Lower leg skin (tissue), 4 donors: ENCODE measurements at regions not wholly inside any gene's neighbourhood (a gene's known extent, or its start where the extent isn't known, plus 50 kb on each side); places are given as distances from the start of the nearest gene placed in this dataset.
"Not testable (repeated sequence)": the region's sequence is repeated elsewhere in the genome, so short reads cannot be mapped to it uniquely, and the experiment has no call there.

ENCODE experiments used
- DNase-seq, 2 donors: peaks; one replicate each; pipeline ENCODE4 v3.0.0-alpha.2; 2019; ENCODE audit warnings: low spot score in 2 of 2
- H3K4me3 ChIP-seq: fragments of 200-600 bp; sonication (generic); 2 replicates; pipeline ENCODE4 v1.5.1; 2017; ENCODE audit warnings: mild to moderate bottlenecking, low read depth; ENCODE audit not compliant: poor library complexity, severe bottlenecking
- POLR2A ChIP-seq, 2 donors: fragments of 450-650 bp; IDR thresholded peaks; one replicate each; pipeline ENCODE4 v1.6.1; 2016 to 2017; ENCODE audit warnings: antibody characterized with exemption in 2 of 2, mild to moderate bottlenecking in 1 of 2, moderate library complexity in 1 of 2
- WGBS, 2 donors: methylation state at CpG; one replicate each; pipeline ENCODE4 v1.1.5; 2018; 5-methylcytosine and 5-hydroxymethylcytosine counted together
- intact Hi-C: fragments of 100-400 bp; cut with DNase I; formaldehyde crosslinking; loops from one replicate; pipeline ENCODE4 v1.15.0; 2023; ENCODE audit warnings: low total_unique reads
- TF ChIP-seq, protein P1 (sequence below), 3 donors: fragments of 450-650 bp; IDR thresholded peaks; one replicate each; pipeline ENCODE4 v1.5.1; 2016; ENCODE audit warnings: antibody characterized with exemption in 3 of 3, mild to moderate bottlenecking in 3 of 3, moderate library complexity in 2 of 3

- H3K4me3 ChIP-seq: no peak overlapping the region
- WGBS, 2 donors: 69% methylated on average over 3 of the region's 3 CpGs
- DNase-seq: no peak
- intact Hi-C loops: no loop called here
- TF ChIP-seq, protein P1, sequence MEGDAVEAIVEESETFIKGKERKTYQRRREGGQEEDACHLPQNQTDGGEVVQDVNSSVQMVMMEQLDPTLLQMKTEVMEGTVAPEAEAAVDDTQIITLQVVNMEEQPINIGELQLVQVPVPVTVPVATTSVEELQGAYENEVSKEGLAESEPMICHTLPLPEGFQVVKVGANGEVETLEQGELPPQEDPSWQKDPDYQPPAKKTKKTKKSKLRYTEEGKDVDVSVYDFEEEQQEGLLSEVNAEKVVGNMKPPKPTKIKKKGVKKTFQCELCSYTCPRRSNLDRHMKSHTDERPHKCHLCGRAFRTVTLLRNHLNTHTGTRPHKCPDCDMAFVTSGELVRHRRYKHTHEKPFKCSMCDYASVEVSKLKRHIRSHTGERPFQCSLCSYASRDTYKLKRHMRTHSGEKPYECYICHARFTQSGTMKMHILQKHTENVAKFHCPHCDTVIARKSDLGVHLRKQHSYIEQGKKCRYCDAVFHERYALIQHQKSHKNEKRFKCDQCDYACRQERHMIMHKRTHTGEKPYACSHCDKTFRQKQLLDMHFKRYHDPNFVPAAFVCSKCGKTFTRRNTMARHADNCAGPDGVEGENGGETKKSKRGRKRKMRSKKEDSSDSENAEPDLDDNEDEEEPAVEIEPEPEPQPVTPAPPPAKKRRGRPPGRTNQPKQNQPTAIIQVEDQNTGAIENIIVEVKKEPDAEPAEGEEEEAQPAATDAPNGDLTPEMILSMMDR (IDR thresholded peaks at IDR 0.05): no peak
- no peak for TF ChIP-seq POLR2A (IDR thresholded peaks at IDR 0.05)
Measured at GRCh38 chr5:100668511-100668910, 133.3 kb downstream of the FAM174A start.

GRCh38 chr5:100676817-100677631 is 141.8 kb downstream of the FAM174A start:
- intact Hi-C loops: no loop called here
- TF ChIP-seq, protein P1 (IDR thresholded peaks at IDR 0.05): no peak
- H3K4me3 ChIP-seq: no peak overlapping the region
- 55 to 57% methylated on average over 5 of the region's 5 CpGs for WGBS, 2 donors
- DNase-seq: no peak

DNA sequence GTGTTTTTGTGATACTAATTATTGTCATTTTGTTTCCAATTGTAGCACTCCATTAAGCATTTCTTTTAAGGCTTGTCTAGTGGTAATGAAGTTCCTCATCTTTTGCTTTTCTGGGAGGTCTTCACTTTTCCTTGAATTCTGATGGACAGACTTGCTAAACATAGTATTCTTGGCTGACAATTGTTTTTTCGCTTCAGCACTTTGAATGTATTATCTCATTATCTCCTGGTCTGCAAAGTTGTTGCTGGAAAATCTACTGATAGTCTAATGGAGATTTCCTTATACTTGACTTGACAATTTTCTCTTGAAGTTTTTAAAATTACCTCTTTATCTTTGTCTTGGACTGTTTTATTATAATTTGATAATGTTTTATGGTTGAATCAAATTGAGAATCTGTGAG is 147.5 kb downstream of the FAM174A start:
- DNase-seq: no peak
- H3K4me3 ChIP-seq: no peak overlapping the region
- 92 to 95% methylated on average over 1 of the region's 1 CpG for WGBS, 2 donors
- intact Hi-C loops: no loop called here
- no peak for TF ChIP-seq POLR2A (IDR thresholded peaks at IDR 0.05)
- TF ChIP-seq, protein P1 (IDR thresholded peaks at IDR 0.05): no peak

- DNase-seq: no peak
- TF ChIP-seq, protein P1 (IDR thresholded peaks at IDR 0.05): no peak
- no peak for TF ChIP-seq POLR2A (IDR thresholded peaks at IDR 0.05)
- intact Hi-C loops: no loop called here
- 98 to 100% methylated on average over 3 of the region's 3 CpGs for WGBS, 2 donors
- H3K4me3 ChIP-seq: no peak overlapping the region
Measured at GRCh38 chr5:100683881-100684280, 148.7 kb downstream of the FAM174A start.

DNA sequence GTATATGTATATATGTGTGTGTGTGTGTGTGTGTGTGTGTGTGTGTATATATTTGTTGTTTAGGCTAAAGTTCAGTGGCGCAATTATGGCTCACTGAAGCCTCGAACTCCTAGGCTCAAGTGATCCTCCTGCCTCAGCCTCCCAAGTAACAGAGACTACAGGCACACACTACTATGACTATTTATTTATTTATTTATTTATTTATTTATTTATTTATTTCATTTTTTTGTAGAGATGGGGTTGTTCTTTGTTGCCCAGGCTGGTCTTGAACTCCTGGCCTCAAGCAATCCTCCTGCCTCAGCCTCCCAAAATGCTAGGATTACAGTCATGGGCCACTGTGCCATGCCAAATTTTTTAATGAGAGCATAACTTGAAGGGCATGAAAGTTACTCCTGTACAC is 149.9 kb downstream of the FAM174A start:
- DNase-seq, H3K4me3 ChIP-seq, intact Hi-C loops: not testable (repeated sequence)
- WGBS, 2 donors: 98 to 99% methylated on average over 2 of the region's 2 CpGs

GRCh38 chr5:100688834-100689233 is 153.7 kb downstream of the FAM174A start:
- DNase-seq, intact Hi-C loops, H3K4me3 ChIP-seq: not testable (repeated sequence)
- 94 to 98% methylated on average over 21 to 26 of the region's 26 CpGs for WGBS, 2 donors

DNA sequence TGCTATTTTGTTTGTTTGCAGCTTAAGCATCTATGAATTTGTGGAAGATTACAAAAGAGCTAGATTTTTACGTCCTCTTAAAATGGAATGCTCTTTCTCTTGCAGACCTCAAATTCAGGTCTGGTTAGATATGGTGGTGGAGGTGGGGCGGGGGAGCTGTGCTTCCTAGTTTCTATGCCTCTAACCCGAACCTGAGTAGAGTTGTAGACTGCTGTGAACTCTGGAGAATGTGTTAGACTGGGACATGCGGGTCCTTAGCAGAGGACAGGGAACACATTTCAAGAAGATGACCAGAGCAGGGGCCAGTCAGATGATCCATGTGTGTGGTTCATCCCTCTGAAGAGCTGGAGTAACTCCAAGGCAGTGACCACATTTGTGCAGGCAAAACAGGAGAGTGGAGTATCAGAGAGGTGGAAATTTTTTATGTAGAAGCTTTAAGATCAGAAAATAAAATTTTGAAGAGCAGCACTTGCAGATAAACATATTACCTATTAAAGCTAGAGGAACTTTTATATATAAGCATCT is 154.9 kb downstream of the FAM174A start:
- no peak overlapping the region for H3K4me3 ChIP-seq
- WGBS, 2 donors: 86 to 92% methylated on average over 4 of the region's 4 CpGs
- intact Hi-C loops: no loop called here
- TF ChIP-seq, protein P1 (IDR thresholded peaks at IDR 0.05): no peak
- no peak for TF ChIP-seq POLR2A (IDR thresholded peaks at IDR 0.05)
- no peak for DNase-seq
